DMS 273 treated with DMSO at 0.1 percent for 48 hours (cell line): ENCODE measurements at regions not wholly inside any gene's neighbourhood (a gene's known extent, or its start where the extent isn't known, plus 50 kb on each side); places are given as distances from the start of the nearest gene placed in this dataset.
"Not testable (repeated sequence)": the region's sequence is repeated elsewhere in the genome, so short reads cannot be mapped to it uniquely, and the experiment has no call there.

ENCODE experiments used
- DNase-seq: peaks from one replicate; lab custom pipeline; 2025; lab: John Stamatoyannopoulos, UW

GRCh38 chr14:83298016-83298415 lies 1764.4 kb upstream of the SEL1L start:
- DNase-seq = not testable (repeated sequence)

GRCh38 chr14:83300476-83301064 lies 1766.9 kb upstream of the SEL1L start:
- peak; percentile 1 for DNase-seq

GRCh38 chr14:83301791-83302190 lies 1768.1 kb upstream of the SEL1L start:
- no peak for DNase-seq

GRCh38 chr14:83309211-83309610 lies 1775.6 kb upstream of the SEL1L start:
- no peak for DNase-seq

- no peak for DNase-seq
Observed at GRCh38 chr14:83309833-83310232, 1776.2 kb upstream of the SEL1L start.

- DNase-seq = no peak
Observed at GRCh38 chr14:83312511-83312910, 1778.9 kb upstream of the SEL1L start.

- DNase-seq = no peak
Observed at GRCh38 chr14:83314764-83315163, 1781.1 kb upstream of the SEL1L start.

- DNase-seq = no peak
Observed at GRCh38 chr14:83316356-83316755, 1782.7 kb upstream of the SEL1L start.

GRCh38 chr14:83320837-83321236 lies 1787.2 kb upstream of the SEL1L start:
- no peak for DNase-seq

GRCh38 chr14:83331513-83331912 lies 1797.9 kb upstream of the SEL1L start:
- no peak for DNase-seq

- DNase-seq = no peak
Observed at GRCh38 chr14:83342590-83342989, 1808.9 kb upstream of the SEL1L start.

- no peak for DNase-seq
Observed at GRCh38 chr14:83347874-83348273, 1814.2 kb upstream of the SEL1L start.

- no peak for DNase-seq
Observed at GRCh38 chr14:83355609-83356008, 1822.0 kb upstream of the SEL1L start.

- DNase-seq = no peak
Observed at GRCh38 chr14:83356080-83356479, 1822.4 kb upstream of the SEL1L start.

GRCh38 chr14:83372271-83372670 lies 1838.6 kb upstream of the SEL1L start:
- DNase-seq = no peak

GRCh38 chr14:83379436-83379835 lies 1845.8 kb upstream of the SEL1L start:
- no peak for DNase-seq

- DNase-seq = no peak
Observed at GRCh38 chr14:83384253-83384652, 1850.6 kb upstream of the SEL1L start.

GRCh38 chr14:83395321-83395720 lies 1861.7 kb upstream of the SEL1L start:
- no peak for DNase-seq

GRCh38 chr14:83416476-83416875 lies 1882.8 kb upstream of the SEL1L start:
- no peak for DNase-seq

GRCh38 chr14:83419420-83419819 lies 1885.8 kb upstream of the SEL1L start:
- DNase-seq = no peak

GRCh38 chr14:83421711-83422110 lies 1888.1 kb upstream of the SEL1L start:
- no peak for DNase-seq

- no peak for DNase-seq
Observed at GRCh38 chr14:83425138-83425537, 1891.5 kb upstream of the SEL1L start.

GRCh38 chr14:83425706-83426105 lies 1892.1 kb upstream of the SEL1L start:
- no peak for DNase-seq

GRCh38 chr14:83433618-83434017 lies 1900.0 kb upstream of the SEL1L start:
- DNase-seq = no peak

GRCh38 chr14:83441801-83442200 lies 1908.1 kb upstream of the SEL1L start:
- DNase-seq = no peak
